ENCODE measurements at regions not wholly inside any gene's neighbourhood (a gene's known extent, or its start where the extent isn't known, plus 50 kb on each side); places are given as distances from the start of the nearest gene placed in this dataset.

- no peak for DNase-seq
These were observed 462.4 kb downstream of the TLL1 start for GRCh38 chr4:166335256-166335938.

DNA sequence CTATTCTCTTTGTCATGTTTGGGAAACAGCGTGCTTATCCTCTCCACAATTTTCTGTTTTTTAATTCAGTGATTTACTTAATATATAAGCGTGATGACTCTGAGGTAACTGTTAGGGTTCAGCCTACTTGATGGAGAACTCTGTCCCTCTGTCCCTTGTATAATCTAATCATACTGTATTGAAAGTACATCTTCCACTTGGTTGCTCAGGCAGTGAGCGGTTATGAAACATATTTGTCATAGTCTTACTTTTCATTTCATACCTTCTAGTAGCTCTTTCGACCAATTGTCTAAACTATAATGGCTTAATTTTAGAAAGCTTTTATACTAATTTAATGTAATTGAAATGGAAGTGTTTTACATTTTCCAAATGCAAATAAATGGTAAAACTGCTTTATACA is 469.0 kb downstream of the TLL1 start:
- H3K9me3 Mint-ChIP-seq (ENCODE audit: low read depth, unreplicated experiment) = no peaks in the 10 kb centered on the region
- no TSS peak for BruUV-seq (replicated peaks)
- intact Hi-C loops (cut with micrococcal nuclease; ENCODE audit: unreplicated experiment) = no loop called here
- H3K4me3 Mint-ChIP-seq (ENCODE audit: low read depth, unreplicated experiment) = no peak overlapping the region
- H3K27ac Mint-ChIP-seq (ENCODE audit: unreplicated experiment) = no peak overlapping the region
- H3K36me3 Mint-ChIP-seq (ENCODE audit: insufficient read depth, unreplicated experiment) = no peaks in the 10 kb centered on the region
- TF ChIP-seq, protein P1, sequence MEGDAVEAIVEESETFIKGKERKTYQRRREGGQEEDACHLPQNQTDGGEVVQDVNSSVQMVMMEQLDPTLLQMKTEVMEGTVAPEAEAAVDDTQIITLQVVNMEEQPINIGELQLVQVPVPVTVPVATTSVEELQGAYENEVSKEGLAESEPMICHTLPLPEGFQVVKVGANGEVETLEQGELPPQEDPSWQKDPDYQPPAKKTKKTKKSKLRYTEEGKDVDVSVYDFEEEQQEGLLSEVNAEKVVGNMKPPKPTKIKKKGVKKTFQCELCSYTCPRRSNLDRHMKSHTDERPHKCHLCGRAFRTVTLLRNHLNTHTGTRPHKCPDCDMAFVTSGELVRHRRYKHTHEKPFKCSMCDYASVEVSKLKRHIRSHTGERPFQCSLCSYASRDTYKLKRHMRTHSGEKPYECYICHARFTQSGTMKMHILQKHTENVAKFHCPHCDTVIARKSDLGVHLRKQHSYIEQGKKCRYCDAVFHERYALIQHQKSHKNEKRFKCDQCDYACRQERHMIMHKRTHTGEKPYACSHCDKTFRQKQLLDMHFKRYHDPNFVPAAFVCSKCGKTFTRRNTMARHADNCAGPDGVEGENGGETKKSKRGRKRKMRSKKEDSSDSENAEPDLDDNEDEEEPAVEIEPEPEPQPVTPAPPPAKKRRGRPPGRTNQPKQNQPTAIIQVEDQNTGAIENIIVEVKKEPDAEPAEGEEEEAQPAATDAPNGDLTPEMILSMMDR (IDR thresholded peaks at IDR 0.05; ENCODE audit: unreplicated experiment) = no peak
- no peaks in the 10 kb centered on the region for H3K4me1 Mint-ChIP-seq (ENCODE audit: low read depth, unreplicated experiment)
- DNase-seq = no peak
- CTCF ChIA-PET = interaction anchor here (0.6 kb wide), 1 partner anchor 9 kb away, joined by 3 read pairs; no protein-coding TSS in a partner anchor
- no peaks in the 10 kb centered on the region for H3K27me3 Mint-ChIP-seq (ENCODE audit: unreplicated experiment)

More at GRCh38 chr4:166335256-166335938, 462.4 kb downstream of the TLL1 start:
- CTCF ChIA-PET = no interaction called here
- TF ChIP-seq, protein P1 (IDR thresholded peaks at IDR 0.05; ENCODE audit: unreplicated experiment) = no peak
- Mint-ChIP-seq H3K27me3 (ENCODE audit: unreplicated experiment) (no peaks in the 10 kb centered on the region), H3K9me3 (ENCODE audit: low read depth, unreplicated experiment) (no peaks in the 10 kb centered on the region), H3K27ac (ENCODE audit: unreplicated experiment) (no peak overlapping the region), H3K36me3 (ENCODE audit: insufficient read depth, unreplicated experiment) (no peaks in the 10 kb centered on the region), H3K4me1 (ENCODE audit: low read depth, unreplicated experiment) (no peaks in the 10 kb centered on the region), H3K4me3 (ENCODE audit: low read depth, unreplicated experiment) (no peak overlapping the region)
- BruUV-seq (replicated peaks) = no TSS peak
- intact Hi-C loops (cut with micrococcal nuclease; ENCODE audit: unreplicated experiment) = no loop called here

- BruUV-seq (replicated peaks) = no TSS peak
- Mint-ChIP-seq H3K36me3 (ENCODE audit: insufficient read depth, unreplicated experiment) (no peaks in the 10 kb centered on the region), H3K4me1 (ENCODE audit: low read depth, unreplicated experiment) (peaks cover 10% of the 10 kb centered on the region), H3K27ac (ENCODE audit: unreplicated experiment) (no peak overlapping the region), H3K27me3 (ENCODE audit: unreplicated experiment) (no peaks in the 10 kb centered on the region), H3K9me3 (ENCODE audit: low read depth, unreplicated experiment) (no peaks in the 10 kb centered on the region), H3K4me3 (ENCODE audit: low read depth, unreplicated experiment) (no peak overlapping the region)
- TF ChIP-seq, protein P1 (IDR thresholded peaks at IDR 0.05; ENCODE audit: unreplicated experiment) = no peak
- DNase-seq = no peak
- CTCF ChIA-PET = no interaction called here
- intact Hi-C loops (cut with micrococcal nuclease; ENCODE audit: unreplicated experiment) = no loop called here
These were observed 490.2 kb downstream of the TLL1 start for GRCh38 chr4:166363198-166363597.

- intact Hi-C loops (cut with micrococcal nuclease; ENCODE audit: unreplicated experiment) = no loop called here
- Mint-ChIP-seq H3K4me1 (ENCODE audit: low read depth, unreplicated experiment) (peaks cover 10% of the 10 kb centered on the region), H3K27ac (ENCODE audit: unreplicated experiment) (no peak overlapping the region), H3K27me3 (ENCODE audit: unreplicated experiment) (no peaks in the 10 kb centered on the region), H3K36me3 (ENCODE audit: insufficient read depth, unreplicated experiment) (no peaks in the 10 kb centered on the region), H3K9me3 (ENCODE audit: low read depth, unreplicated experiment) (no peaks in the 10 kb centered on the region), H3K4me3 (ENCODE audit: low read depth, unreplicated experiment) (no peak overlapping the region)
- DNase-seq = no peak
- BruUV-seq (replicated peaks) = no TSS peak
- TF ChIP-seq, protein P1 (IDR thresholded peaks at IDR 0.05; ENCODE audit: unreplicated experiment) = no peak
- CTCF ChIA-PET = interaction anchor here (0.7 kb wide), 1 partner anchor 200 kb away, joined by 3 read pairs; no protein-coding TSS in a partner anchor
These were observed 493.0 kb downstream of the TLL1 start for GRCh38 chr4:166366012-166366411.

Data from Calu3 (cell line).